PC-9 (cell line): ENCODE measurements at regions not wholly inside any gene's neighbourhood (a gene's known extent, or its start where the extent isn't known, plus 50 kb on each side); places are given as distances from the start of the nearest gene placed in this dataset.

Experiments
- BruUV-seq: library from RNA; stranded (reverse); fragments of 400-500 nt; replicated peaks from 2 replicates; lab custom pipeline; 2021; lab: Mats Ljungman, UMichigan
- CTCF ChIA-PET: fragments of 300-600 bp; sonication (Branson Sonifier 250); formaldehyde crosslinking; loops from one replicate; lab custom pipeline; 2022; ENCODE audit warnings: antibody characterized with exemption; lab: Charles Lee
- POLR2A ChIA-PET: fragments of 300-600 bp; sonication (Branson Sonifier 250); formaldehyde crosslinking; loops from one replicate; lab custom pipeline; 2022; ENCODE audit warnings: antibody characterized with exemption; ENCODE audit not compliant: unreplicated experiment; lab: Charles Lee
- DNase-seq, 2 experiments: peaks; one replicate each; pipeline versions ENCODE4 v3.0.0 to v3.0.0-alpha.2; 2015 to 2022; ENCODE audit warnings: mixed read lengths in 1 of 2
- H2AFZ ChIP-seq: fragments of 200-600 bp; sonication (generic); 2 replicates; pipeline ENCODE4 v1.8.1; 2017; ENCODE audit warnings: antibody characterized with exemption
- H3F3A ChIP-seq: fragments of 200-600 bp; sonication (generic); 2 replicates; pipeline ENCODE4 v1.8.1; 2017; ENCODE audit warnings: antibody characterized with exemption, mild to moderate bottlenecking, low read depth; ENCODE audit not compliant: insufficient read depth
- H3K27ac ChIP-seq: fragments of 200-600 bp; sonication (generic); 2 replicates; pipeline ENCODE4 v1.6.1; 2016; ENCODE audit warnings: mixed run types
- H3K27me3 ChIP-seq: fragments of 200-600 bp; sonication (generic); 2 replicates; pipeline ENCODE4 v1.6.1; 2016; ENCODE audit warnings: low read depth, mixed run types; ENCODE audit not compliant: insufficient read depth
- H3K36me3 ChIP-seq: fragments of 200-600 bp; sonication (generic); 2 replicates; pipeline ENCODE4 v1.6.1; 2016; ENCODE audit warnings: low read depth, mixed run types
- H3K4me1 ChIP-seq: fragments of 200-600 bp; sonication (generic); replicated peaks from 2 replicates; pipeline ENCODE4 v1.6.1; 2016; ENCODE audit warnings: mixed run types; ENCODE audit not compliant: insufficient read depth
- H3K4me2 ChIP-seq: fragments of 200-600 bp; sonication (generic); 2 replicates; pipeline ENCODE4 v1.6.1; 2017; ENCODE audit warnings: mixed run types
- H3K4me3 ChIP-seq: fragments of 200-600 bp; sonication (generic); 2 replicates; pipeline ENCODE4 v1.6.1; 2016; ENCODE audit warnings: mixed run types
- H3K79me2 ChIP-seq: fragments of 200-600 bp; sonication (generic); 2 replicates; pipeline ENCODE4 v1.6.1; 2017; ENCODE audit warnings: low read depth, mixed run types
- H3K9me2 ChIP-seq: fragments of 200-600 bp; sonication (generic); 2 replicates; pipeline ENCODE4 v1.8.1; 2017; ENCODE audit warnings: mild to moderate bottlenecking; ENCODE audit not compliant: insufficient read depth
- H3K9me3 ChIP-seq: fragments of 200-600 bp; sonication (generic); 2 replicates; pipeline ENCODE4 v1.8.1; 2016; ENCODE audit warnings: low read depth; ENCODE audit not compliant: insufficient read depth
- H4K20me1 ChIP-seq: fragments of 200-600 bp; sonication (generic); 2 replicates; pipeline ENCODE4 v1.8.1; 2017; ENCODE audit not compliant: insufficient read depth
- CTCF ChIP-seq: fragments of 200-600 bp; sonication (generic); conservative IDR thresholded peaks from 2 replicates; pipeline ENCODE4 v1.6.1; 2017; ENCODE audit warnings: mixed run types, antibody characterized with exemption, mild to moderate bottlenecking, moderate library complexity
- EZH2 ChIP-seq: fragments of 200-600 bp; sonication (generic); IDR thresholded peaks from 2 replicates; pipeline ENCODE4 v1.8.0; 2017; ENCODE audit warnings: antibody characterized with exemption, low read depth
- intact Hi-C: fragments of 100-400 bp; cut with micrococcal nuclease; formaldehyde crosslinking; loops from one replicate; pipeline ENCODE4 v1.10.0; 2022; ENCODE audit not compliant: unreplicated experiment

GRCh38 chr7:35519971-35520809 is 174.7 kb downstream of the HERPUD2 start:
- peak; percentile 55 to 61 for DNase-seq
- no peaks in the 10 kb centered on the region for H3K9me3 ChIP-seq
- no peak for TF ChIP-seq EZH2
- TF ChIP-seq CTCF: peak; percentile 100
- ChIA-PET POLR2A (interaction anchor here (0.7 kb wide), 1 partner anchor 446 kb away, joined by 3 read pairs; no protein-coding TSS in a partner anchor), CTCF (interaction anchor here (0.6 to 1.4 kb wide), 3 partner anchors 95 to 334 kb away, joined by 3 to 6 read pairs (median 3); partner anchors contain the start of gene SEPTIN7)
- H3K27ac ChIP-seq: no peak overlapping the region
- H3K4me3 ChIP-seq: no peak overlapping the region
- H4K20me1 ChIP-seq: no peaks in the 10 kb centered on the region
- H3K4me1 ChIP-seq: peaks cover 21% of the 10 kb centered on the region
- intact Hi-C loops: loop anchor here (1.0 to 5.0 kb wide), 3 partner anchors 95 to 448 kb away; no protein-coding TSS in a partner anchor
- H3F3A ChIP-seq: peaks cover 13% of the 10 kb centered on the region
- H3K9me2 ChIP-seq: no peaks in the 10 kb centered on the region
- no peaks in the 10 kb centered on the region for H3K36me3 ChIP-seq
- no peaks in the 10 kb centered on the region for H3K79me2 ChIP-seq
- no peaks in the 10 kb centered on the region for H3K27me3 ChIP-seq
- H2AFZ ChIP-seq: no peak overlapping the region
- H3K4me2 ChIP-seq: peak overlapping the region; percentile 46
- no TSS peak for BruUV-seq

- Histone ChIP-seq H3K27ac (no peak overlapping the region), H3K4me2 (no peak overlapping the region), H3F3A (peaks cover 6% of the 10 kb centered on the region; the same call in 1 of the 2 replicates), H3K4me3 (no peak overlapping the region), H3K9me3 (no peaks in the 10 kb centered on the region), H3K9me2 (no peaks in the 10 kb centered on the region), H3K27me3 (no peaks in the 10 kb centered on the region), H4K20me1 (no peaks in the 10 kb centered on the region), H3K79me2 (no peaks in the 10 kb centered on the region), H2AFZ (no peak overlapping the region), H3K4me1 (peaks cover 7% of the 10 kb centered on the region), H3K36me3 (no peaks in the 10 kb centered on the region)
- no peak for DNase-seq
- CTCF ChIA-PET: no interaction called here
- TF ChIP-seq CTCF: no peak
- TF ChIP-seq EZH2: no peak
- BruUV-seq: no TSS peak
- intact Hi-C loops: no loop called here
- POLR2A ChIA-PET: no interaction called here
Measured at GRCh38 chr7:35518767-35519166, 176.2 kb downstream of the HERPUD2 start.

GRCh38 chr7:35516498-35516897 is 178.4 kb downstream of the HERPUD2 start:
- ChIA-PET POLR2A (no interaction called here), CTCF (no interaction called here)
- BruUV-seq: no TSS peak
- no peak for DNase-seq
- H2AFZ ChIP-seq: no peak overlapping the region
- no peaks in the 10 kb centered on the region for H3K9me2 ChIP-seq
- H3K36me3 ChIP-seq: no peaks in the 10 kb centered on the region
- no peaks in the 10 kb centered on the region for H3K4me1 ChIP-seq
- no peak overlapping the region for H3K4me2 ChIP-seq
- intact Hi-C loops: no loop called here
- no peak for TF ChIP-seq CTCF
- no peak for TF ChIP-seq EZH2
- no peaks in the 10 kb centered on the region for H4K20me1 ChIP-seq
- H3K9me3 ChIP-seq: no peaks in the 10 kb centered on the region
- no peak overlapping the region for H3K4me3 ChIP-seq
- no peak overlapping the region for H3K27ac ChIP-seq
- H3K27me3 ChIP-seq: no peaks in the 10 kb centered on the region
- H3F3A ChIP-seq: no peaks in the 10 kb centered on the region
- H3K79me2 ChIP-seq: no peaks in the 10 kb centered on the region
